HepG2 (cell line): ENCODE measurements at regions not wholly inside any gene's neighbourhood (a gene's known extent, or its start where the extent isn't known, plus 50 kb on each side); places are given as distances from the start of the nearest gene placed in this dataset.

Experiments used
- ATAC-seq: fragments of 200-7000 bp; cut with Tn5 transposase; 3 replicates; pipeline ENCODE4 v1.9.1; 2020; ENCODE audit warnings: mild to moderate bottlenecking, moderate library complexity
- BruUV-seq: library from RNA; stranded (reverse); fragments of 400-500 nt; replicated peaks from 2 replicates; lab custom pipeline; 2021; lab: Mats Ljungman, UMichigan
- CTCF ChIA-PET: fragments of 300-600 bp; formaldehyde crosslinking; extraction: SDS; loops from one replicate; lab custom pipeline; 2021; ENCODE audit warnings: low total read pairs, inconsistent platforms, low intra/inter-chr PET ratio; lab: Yijun Ruan, JAX
- POLR2A ChIA-PET: fragments of 350-600 bp; sonication (Branson Sonifier 250); formaldehyde crosslinking; loops from one replicate; lab custom pipeline; 2020; ENCODE audit warnings: antibody characterized with exemption, inconsistent platforms; lab: Yijun Ruan, JAX
- DNase-seq: peaks from one replicate; pipeline ENCODE4 v3.0.0-alpha.2; 2015; ENCODE audit warnings: low spot score
- FAIRE-seq: peaks from 3 replicates; lab custom pipeline; 2011; peaks lifted over from hg19 to GRCh38; lab: Jason Lieb, UNC
- H2AFZ ChIP-seq: one replicate; pipeline ENCODE4 v1.6.1; 2011; ENCODE audit warnings: low read length, inconsistent platforms
- H3K27ac ChIP-seq: fragments of 300-600 bp; 3 replicates; pipeline ENCODE4 v1.8.0; 2011; ENCODE audit warnings: mixed run types, mild to moderate bottlenecking, mixed read lengths, low read length, inconsistent platforms; ENCODE audit not compliant: insufficient read depth; ENCODE audit errors: extremely low read length
- H3K27me3 ChIP-seq, 2 experiments: fragments of 200-600 bp in 1 of 2; 2 replicates in 1 of 2; 3 replicates in 1 of 2; pipeline versions ENCODE4 v1.6.0 to v1.8.0; 2011; ENCODE audit warnings: low read length in 2 of 2, mild to moderate bottlenecking in 2 of 2, moderate library complexity in 2 of 2, inconsistent platforms in 1 of 2; ENCODE audit not compliant: insufficient read depth in 2 of 2, control insufficient read depth in 1 of 2
- H3K36me3 ChIP-seq, 2 experiments: fragments of 200-600 bp in 1 of 2; replicated peaks in 1 of 2; 2 replicates in 1 of 2; 3 replicates in 1 of 2; pipeline versions ENCODE4 v1.5.1 to v1.8.0; 2011; ENCODE audit warnings: low read length in 2 of 2, inconsistent platforms in 1 of 2; ENCODE audit not compliant: insufficient read depth in 2 of 2, control insufficient read depth in 1 of 2
- H3K4me1 ChIP-seq: 2 replicates; pipeline ENCODE4 v1.5.1; 2012; ENCODE audit warnings: low read length, inconsistent platforms; ENCODE audit not compliant: insufficient read depth
- H3K4me2 ChIP-seq: 2 replicates; pipeline ENCODE4 v1.6.0; 2011; ENCODE audit warnings: low read depth, low read length, inconsistent platforms
- H3K4me3 ChIP-seq, 3 experiments: fragments of 200-600 bp in 1 of 3; sonication (generic), shearing (Covaris generic) in 1 of 3; replicated peaks in 1 of 3; 2 replicates each; pipeline ENCODE4 v1.5.1; 2011 to 2016; ENCODE audit warnings: low read length in 3 of 3, inconsistent platforms in 2 of 3, low read depth in 2 of 3, mild to moderate bottlenecking in 2 of 3, control low read depth in 1 of 3, mixed read lengths in 1 of 3; ENCODE audit not compliant: insufficient read depth in 1 of 3
- H3K79me2 ChIP-seq: one replicate; pipeline ENCODE4 v1.6.1; 2011; ENCODE audit warnings: low read length, inconsistent platforms; ENCODE audit not compliant: insufficient read depth
- H3K9ac ChIP-seq: 2 replicates; pipeline ENCODE4 v1.6.0; 2011; ENCODE audit warnings: mild to moderate bottlenecking, low read depth, low read length, inconsistent platforms; ENCODE audit not compliant: insufficient read depth
- H3K9me3 ChIP-seq: 2 replicates; pipeline ENCODE4 v1.5.1; 2012; ENCODE audit warnings: mild to moderate bottlenecking, low read length
- H4K20me1 ChIP-seq: 2 replicates; pipeline ENCODE4 v1.6.0; 2011; ENCODE audit warnings: inconsistent platforms, mild to moderate bottlenecking, low read length, moderate library complexity; ENCODE audit not compliant: insufficient read depth
- DPF2 ChIP-seq: sonication (generic); formaldehyde crosslinking; IDR thresholded peaks from 2 replicates; pipeline ENCODE4 v1.4.0; 2020; ENCODE audit warnings: mild to moderate bottlenecking, low read depth, missing genetic modification reagents, borderline replicate concordance
- ERF ChIP-seq: IDR thresholded peaks from 2 replicates; pipeline ENCODE4 v1.6.1; 2018; ENCODE audit warnings: missing biosample characterization, missing genetic modification reagents
- FOXA1 ChIP-seq, 2 experiments: fragments of 450-650 bp in 1 of 2; sonication (generic) in 1 of 2; formaldehyde crosslinking in 1 of 2; IDR thresholded peaks; 2 replicates each; pipeline versions ENCODE4 v1.4.0 to v1.6.1; 2016 to 2020; ENCODE audit warnings: missing genetic modification reagents in 1 of 2
- FOXC1 ChIP-seq: sonication (generic); formaldehyde crosslinking; IDR thresholded peaks from 2 replicates; pipeline ENCODE4 v1.8.0; 2022; ENCODE audit warnings: mild to moderate bottlenecking, missing genetic modification reagents, borderline replicate concordance
- KLF11 ChIP-seq: IDR thresholded peaks from 2 replicates; pipeline ENCODE4 v1.6.1; 2016; ENCODE audit warnings: missing compliant biosample characterization
- NCOA2 ChIP-seq: sonication (generic); formaldehyde crosslinking; IDR thresholded peaks from 2 replicates; pipeline ENCODE4 v1.8.0; 2022; ENCODE audit warnings: inconsistent platforms
- POGZ ChIP-seq: sonication (generic); formaldehyde crosslinking; IDR thresholded peaks from 2 replicates; pipeline ENCODE4 v1.4.0; 2020; ENCODE audit warnings: mild to moderate bottlenecking, missing genetic modification reagents
- SCMH1 ChIP-seq: sonication (generic); formaldehyde crosslinking; IDR thresholded peaks from 2 replicates; pipeline ENCODE4 v1.9.0; 2021; ENCODE audit warnings: missing genetic modification reagents, mild to moderate bottlenecking, borderline replicate concordance
- STAT5B ChIP-seq: sonication (generic); formaldehyde crosslinking; IDR thresholded peaks from 2 replicates; pipeline ENCODE4 v1.4.0; 2020; ENCODE audit warnings: missing genetic modification reagents
- THAP11 ChIP-seq: IDR thresholded peaks from 2 replicates; pipeline ENCODE4 v1.6.1; 2016; ENCODE audit warnings: missing biosample characterization, missing genetic modification reagents
- ZNF329 ChIP-seq: sonication (generic); formaldehyde crosslinking; IDR thresholded peaks from 2 replicates; pipeline ENCODE4 v1.9.0; 2021; ENCODE audit warnings: low read depth, mild to moderate bottlenecking, missing genetic modification reagents
- ZNF468 ChIP-seq: sonication (generic); formaldehyde crosslinking; IDR thresholded peaks from 2 replicates; pipeline ENCODE4 v1.8.0; 2022; ENCODE audit warnings: mild to moderate bottlenecking, moderate library complexity, missing genetic modification reagents
- WGBS: methylation state at CpG from one replicate; pipeline ENCODE4 v1.1.6; 2017; ENCODE audit warnings: low lambda C conversion rate; 5-methylcytosine and 5-hydroxymethylcytosine counted together
- in situ Hi-C: cut with HindIII; loops from 2 replicates; pipeline ENCODE4 v1.10.0; 2017; ENCODE audit warnings: low pct_unique_long_range_greater_than_20kb; ENCODE audit not compliant: extremely low pct_ligation_motif_present
- intact Hi-C: fragments of 100-400 bp; cut with micrococcal nuclease; formaldehyde crosslinking; loops from one replicate; pipeline ENCODE4 v1.10.0; 2022; ENCODE audit not compliant: unreplicated experiment
- TF ChIP-seq, protein P1 (sequence below): sonication (generic); formaldehyde crosslinking; IDR thresholded peaks from 2 replicates; pipeline ENCODE4 v1.8.0; 2022; ENCODE audit warnings: mild to moderate bottlenecking, missing genetic modification reagents, borderline replicate concordance

- no peak overlapping the region for H3K4me2 ChIP-seq
- H3K27me3 ChIP-seq, result peaks cover 0 to 6% of the 10 kb centered on the region in 2 experiments; a peak in 1 of 5 replicates
- ChIA-PET POLR2A (no interaction called here), CTCF (no interaction called here)
- BruUV-seq, result no TSS peak
- WGBS, result 46% methylated on average over 10 of the region's 10 CpGs
- DNase-seq (no peak), ATAC-seq (no peak), FAIRE-seq (no peak)
- H3K9ac ChIP-seq, result no peak overlapping the region
- no peak overlapping the region for H2AFZ ChIP-seq
- H4K20me1 ChIP-seq, result no peaks in the 10 kb centered on the region
- in situ Hi-C loops, result no loop called here
- no peaks in the 10 kb centered on the region for H3K79me2 ChIP-seq
- no peak overlapping the region for H3K4me3 ChIP-seq
- H3K9me3 ChIP-seq, result no peaks in the 10 kb centered on the region
- no peak overlapping the region for H3K27ac ChIP-seq
- no peak for TF ChIP-seq THAP11 (CRISPR knock-in tag)
- no peak for TF ChIP-seq KLF11 (CRISPR knock-in tag)
- TF ChIP-seq FOXC1 (CRISPR knock-in tag), result no peak
- no peak for TF ChIP-seq POGZ
- TF ChIP-seq, protein P1, sequence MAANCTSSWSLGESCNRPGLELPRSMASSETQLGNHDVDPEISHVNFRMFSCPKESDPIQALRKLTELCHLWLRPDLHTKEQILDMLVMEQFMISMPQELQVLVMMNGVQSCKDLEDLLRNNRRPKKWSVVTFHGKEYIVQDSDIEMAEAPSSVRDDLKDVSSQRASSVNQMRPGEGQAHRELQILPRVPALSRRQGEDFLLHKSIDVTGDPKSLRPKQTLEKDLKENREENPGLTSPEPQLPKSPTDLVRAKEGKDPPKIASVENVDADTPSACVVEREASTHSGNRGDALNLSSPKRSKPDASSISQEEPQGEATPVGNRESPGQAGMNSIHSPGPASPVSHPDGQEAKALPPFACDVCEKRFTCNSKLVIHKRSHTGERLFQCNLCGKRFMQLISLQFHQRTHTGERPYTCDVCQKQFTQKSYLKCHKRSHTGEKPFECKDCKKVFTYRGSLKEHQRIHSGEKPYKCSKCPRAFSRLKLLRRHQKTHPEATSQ, result no peak
- TF ChIP-seq FOXA1 (IDR thresholded peaks at IDR 0.05), result no peak
- TF ChIP-seq FOXA1 (CRISPR knock-in tag; IDR thresholded peaks at IDR 0.05), result no peak
- H3K4me1 ChIP-seq, result no peaks in the 10 kb centered on the region
- no peaks in the 10 kb centered on the region for H3K36me3 ChIP-seq
- intact Hi-C loops, result no loop called here
Measured at GRCh38 chr4:189511581-189511980, 429.1 kb upstream of the FRG1 start.

GRCh38 chr4:189513421-189513820 is 427.3 kb upstream of the FRG1 start:
- ChIA-PET CTCF (no interaction called here), POLR2A (no interaction called here)
- intact Hi-C loops (no loop called here), in situ Hi-C loops (no loop called here)
- H3K9me3 ChIP-seq, result no peaks in the 10 kb centered on the region
- no peak overlapping the region for H3K9ac ChIP-seq
- H2AFZ ChIP-seq, result no peak overlapping the region
- no peaks in the 10 kb centered on the region for H4K20me1 ChIP-seq
- no peaks in the 10 kb centered on the region for H3K36me3 ChIP-seq
- H3K27me3 ChIP-seq, result peaks cover 0 to 6% of the 10 kb centered on the region in 2 experiments; a peak in 1 of 5 replicates
- H3K27ac ChIP-seq, result no peak overlapping the region
- FAIRE-seq (no peak), DNase-seq (no peak), ATAC-seq (no peak)
- 26% methylated on average over 7 of the region's 7 CpGs for WGBS
- H3K4me2 ChIP-seq, result no peak overlapping the region
- TF ChIP-seq DPF2 (CRISPR knock-in tag) (no peak), ZNF329 (CRISPR knock-in tag) (no peak), ERF (CRISPR knock-in tag) (no peak), STAT5B (CRISPR knock-in tag) (no peak), SCMH1 (CRISPR knock-in tag) (no peak), ZNF468 (CRISPR knock-in tag) (no peak), NCOA2 (CRISPR knock-in tag) (no peak)
- no peaks in the 10 kb centered on the region for H3K79me2 ChIP-seq
- BruUV-seq, result no TSS peak
- no peaks in the 10 kb centered on the region for H3K4me1 ChIP-seq
- no peak overlapping the region for H3K4me3 ChIP-seq
